Heart left ventricle (tissue), 13 donors: ENCODE measurements at regions not wholly inside any gene's neighbourhood (a gene's known extent, or its start where the extent isn't known, plus 50 kb on each side); places are given as distances from the start of the nearest gene placed in this dataset.

Source experiments
- POLR2A ChIP-seq, 2 donors: fragments of 450-650 bp; IDR thresholded peaks; one replicate each; pipeline ENCODE4 v1.6.1; 2017; ENCODE audit warnings: antibody characterized with exemption in 2 of 2, mild to moderate bottlenecking in 2 of 2, moderate library complexity in 2 of 2
- TF ChIP-seq, protein P1 (sequence below), 12 donors: fragments of 200-600 bp; sonication (generic) in 4 of 12; IDR thresholded peaks; one replicate each; pipeline versions ENCODE4 v1.5.0 to v1.8.0; 2018 to 2022; ENCODE audit warnings: antibody characterized with exemption in 12 of 12, mild to moderate bottlenecking in 5 of 12
- donor health status: ischemic (EF 13 %, LVEDD 7.1; RV severe dilation, severe dysfunction).
- donor health status: DM: no; HTN: yes; CAD: no.
- donor health status: DM: no; HTN: no; CAD: no.
- donor health status: ischemic (EF 25% LVEDD 6.9; RV normal size, moderate dysfunction).
- donor health status: ischemic (EF 25% LVEDD 5.7; RV mildly dilated, moderate dysfunction).
- donor health status: ischemic (EF 35%, LVEDD 5.7; RV mildly dilated, moderate dysfunction).
- donor health status: nonischemic (EF 11% LVEDD 7.7; RV severe dilation, severe dysfunction).
- donor health status: DM: yes; HTN: yes; CAD: no.
- donor health status: PGD.
- donor health status: ischemic (EF 29% LVEDD 5.4; RV normal size, mild dysfunction).
- donor health status: nonischemic (EF 23%, LVEDD 6.1; RV moderate dilation, normal function).

DNA sequence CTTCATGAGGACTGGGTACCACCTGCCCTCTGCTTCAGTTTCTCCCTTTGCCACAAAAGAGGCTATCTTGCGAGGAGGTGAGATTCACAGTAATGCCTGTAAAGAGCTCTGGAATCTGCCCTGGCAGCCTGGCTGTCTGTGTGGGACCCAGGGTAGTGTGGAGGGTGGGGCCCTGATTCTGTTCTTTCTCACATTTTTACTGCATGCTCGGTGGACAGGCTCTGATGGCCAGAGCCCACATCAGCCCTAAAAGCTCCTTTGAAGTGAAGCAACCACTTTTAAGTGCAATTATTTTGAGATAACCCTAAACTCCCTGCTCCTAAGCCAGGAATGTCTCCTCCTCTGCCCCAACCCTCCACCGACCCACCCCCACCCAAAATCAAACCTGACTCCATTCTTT, 92.1 kb upstream of the PODXL start:
- TF ChIP-seq, protein P1, sequence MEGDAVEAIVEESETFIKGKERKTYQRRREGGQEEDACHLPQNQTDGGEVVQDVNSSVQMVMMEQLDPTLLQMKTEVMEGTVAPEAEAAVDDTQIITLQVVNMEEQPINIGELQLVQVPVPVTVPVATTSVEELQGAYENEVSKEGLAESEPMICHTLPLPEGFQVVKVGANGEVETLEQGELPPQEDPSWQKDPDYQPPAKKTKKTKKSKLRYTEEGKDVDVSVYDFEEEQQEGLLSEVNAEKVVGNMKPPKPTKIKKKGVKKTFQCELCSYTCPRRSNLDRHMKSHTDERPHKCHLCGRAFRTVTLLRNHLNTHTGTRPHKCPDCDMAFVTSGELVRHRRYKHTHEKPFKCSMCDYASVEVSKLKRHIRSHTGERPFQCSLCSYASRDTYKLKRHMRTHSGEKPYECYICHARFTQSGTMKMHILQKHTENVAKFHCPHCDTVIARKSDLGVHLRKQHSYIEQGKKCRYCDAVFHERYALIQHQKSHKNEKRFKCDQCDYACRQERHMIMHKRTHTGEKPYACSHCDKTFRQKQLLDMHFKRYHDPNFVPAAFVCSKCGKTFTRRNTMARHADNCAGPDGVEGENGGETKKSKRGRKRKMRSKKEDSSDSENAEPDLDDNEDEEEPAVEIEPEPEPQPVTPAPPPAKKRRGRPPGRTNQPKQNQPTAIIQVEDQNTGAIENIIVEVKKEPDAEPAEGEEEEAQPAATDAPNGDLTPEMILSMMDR (IDR thresholded peaks at IDR 0.05) = no peak
- TF ChIP-seq POLR2A (IDR thresholded peaks at IDR 0.05) = no peak
